Panc1 (cell line): ENCODE measurements at regions not wholly inside any gene's neighbourhood (a gene's known extent, or its start where the extent isn't known, plus 50 kb on each side); places are given as distances from the start of the nearest gene placed in this dataset.

ENCODE experiments used
- ATAC-seq: fragments of 200-7000 bp; cut with Tn5 transposase; 2 replicates; pipeline ENCODE4 v1.9.1; 2020; ENCODE audit warnings: mild to moderate bottlenecking, moderate library complexity
- BruUV-seq: library from RNA; stranded (reverse); fragments of 400-500 nt; replicated peaks from 2 replicates; lab custom pipeline; 2021; lab: Mats Ljungman, UMichigan
- CTCF ChIA-PET: fragments of 300-600 bp; sonication (Branson Sonifier 250); formaldehyde crosslinking; loops from one replicate; lab custom pipeline; 2022; ENCODE audit warnings: antibody characterized with exemption; lab: Charles Lee
- POLR2A ChIA-PET: fragments of 300-600 bp; sonication (Branson Sonifier 250); formaldehyde crosslinking; loops from one replicate; lab custom pipeline; 2022; ENCODE audit warnings: antibody characterized with exemption; lab: Charles Lee
- DNase-seq: peaks from one replicate; pipeline ENCODE4 v3.0.0-alpha.2; 2010; ENCODE audit warnings: low read depth, low spot score
- H3K27ac ChIP-seq: 2 replicates; pipeline ENCODE4 v1.5.1; 2011; ENCODE audit warnings: mild to moderate bottlenecking, low read length, inconsistent platforms
- H3K27me3 ChIP-seq: fragments of 200-500 bp; sonication (Bioruptor generic); 2 replicates; pipeline ENCODE4 v1.6.0; 2014; ENCODE audit warnings: low read length, inconsistent platforms; ENCODE audit not compliant: control insufficient read depth, insufficient read depth
- H3K36me3 ChIP-seq: fragments of 200-500 bp; sonication (Bioruptor generic); 2 replicates; pipeline ENCODE4 v1.5.1; 2014; ENCODE audit warnings: inconsistent platforms, mild to moderate bottlenecking, low read length, moderate library complexity; ENCODE audit not compliant: control insufficient read depth, insufficient read depth
- H3K4me1 ChIP-seq: 2 replicates; pipeline ENCODE4 v1.5.1; 2011; ENCODE audit warnings: inconsistent platforms, mild to moderate bottlenecking, low read length, moderate library complexity; ENCODE audit not compliant: control insufficient read depth, insufficient read depth
- H3K4me3 ChIP-seq, 2 experiments: 2 replicates each; pipeline ENCODE4 v1.5.1; 2011 to 2012; ENCODE audit warnings: low read depth in 2 of 2, low read length in 2 of 2, mild to moderate bottlenecking in 2 of 2, inconsistent platforms in 1 of 2, moderate library complexity in 1 of 2
- H3K9me3 ChIP-seq: fragments of 200-500 bp; sonication (Bioruptor generic); 2 replicates; pipeline ENCODE4 v1.5.1; 2014; ENCODE audit warnings: low read depth, mild to moderate bottlenecking, inconsistent platforms, low read length, moderate library complexity; ENCODE audit not compliant: control insufficient read depth, insufficient read depth
- CTCF ChIP-seq: fragments of 450-650 bp; IDR thresholded peaks from 2 replicates; pipeline ENCODE4 v1.5.1; 2017; ENCODE audit warnings: mild to moderate bottlenecking
- POLR2AphosphoS5 ChIP-seq: IDR thresholded peaks from 2 replicates; pipeline ENCODE4 v1.6.1; 2012; ENCODE audit warnings: mild to moderate bottlenecking, low read depth, low read length, moderate library complexity
- REST ChIP-seq, 2 experiments: IDR thresholded peaks; 2 replicates each; pipeline ENCODE4 v1.6.1; 2011 to 2012; ENCODE audit warnings: low read depth in 2 of 2, control low read depth in 1 of 2, low read length in 1 of 2, mild to moderate bottlenecking in 1 of 2, moderate library complexity in 1 of 2; ENCODE audit not compliant: insufficient read depth in 1 of 2
- SIN3A ChIP-seq: IDR thresholded peaks from 2 replicates; pipeline ENCODE4 v1.6.1; 2012; ENCODE audit warnings: low read depth, mild to moderate bottlenecking, low read length, moderate library complexity, borderline replicate concordance; ENCODE audit not compliant: insufficient read depth
- TCF7L2 ChIP-seq: IDR thresholded peaks from 2 replicates; pipeline ENCODE4 v1.6.1; 2011; ENCODE audit warnings: mild to moderate bottlenecking, low read depth, low read length, inconsistent platforms
- in situ Hi-C: cut with HindIII; loops from 2 replicates; pipeline ENCODE4 v1.10.0; 2016; ENCODE audit warnings: low sequenced_read_pairs, low pct_unique_long_range_greater_than_20kb
- intact Hi-C: fragments of 100-400 bp; cut with micrococcal nuclease; formaldehyde crosslinking; loops from one replicate; pipeline ENCODE4 v1.10.0; 2022; ENCODE audit not compliant: unreplicated experiment

GRCh38 chrX:113634565-113634964 is 793.9 kb upstream of the AMOT start:
- ChIA-PET CTCF (no interaction called here), POLR2A (interaction anchor here (0.6 kb wide), 1 partner anchor 691 kb away, joined by 4 read pairs; no protein-coding TSS in a partner anchor)
- Histone ChIP-seq H3K27me3 (no peaks in the 10 kb centered on the region), H3K9me3 (no peaks in the 10 kb centered on the region), H3K27ac (no peak overlapping the region), H3K4me3 (no peak overlapping the region), H3K36me3 (no peaks in the 10 kb centered on the region), H3K4me1 (no peaks in the 10 kb centered on the region)
- no TSS peak for BruUV-seq
- no peak for DNase-seq
- no peak for ATAC-seq
- in situ Hi-C loops (no loop called here), intact Hi-C loops (no loop called here)
- TF ChIP-seq POLR2AphosphoS5 (no peak), REST (IDR thresholded peaks at IDR 0.05; ENCODE audit: insufficient read depth in 1 of 2, low read depth in 2 of 2, low read length in 1 of 2) (no peak), SIN3A (no peak), CTCF (no peak), TCF7L2 (no peak)

- BruUV-seq: no TSS peak
- DNase-seq (no peak), ATAC-seq (no peak)
- Histone ChIP-seq H3K4me3 (no peak overlapping the region), H3K27ac (no peak overlapping the region), H3K36me3 (no peaks in the 10 kb centered on the region), H3K4me1 (no peaks in the 10 kb centered on the region), H3K9me3 (no peaks in the 10 kb centered on the region), H3K27me3 (no peaks in the 10 kb centered on the region)
- TF ChIP-seq REST (IDR thresholded peaks at IDR 0.05; ENCODE audit: insufficient read depth in 1 of 2, low read depth in 2 of 2, low read length in 1 of 2): no peak
- TF ChIP-seq CTCF: no peak
- TF ChIP-seq TCF7L2: no peak
- TF ChIP-seq POLR2AphosphoS5: no peak
- no peak for TF ChIP-seq SIN3A
- ChIA-PET CTCF (no interaction called here), POLR2A (no interaction called here)
- in situ Hi-C loops (no loop called here), intact Hi-C loops (no loop called here)
Measured at GRCh38 chrX:113629326-113629725, 788.7 kb upstream of the AMOT start.
